Astrocyte of the hippocampus (primary cell): ENCODE measurements at regions not wholly inside any gene's neighbourhood (a gene's known extent, or its start where the extent isn't known, plus 50 kb on each side); places are given as distances from the start of the nearest gene placed in this dataset.
A peak's percentile ranks its signal among the peaks of the same experiment; 100 is the strongest.
"Not testable (repeated sequence)": the region's sequence is repeated elsewhere in the genome, so short reads cannot be mapped to it uniquely, and the experiment has no call there.

Source experiments
- DNase-seq: peaks from one replicate; pipeline ENCODE4 v3.0.0; 2011; ENCODE audit warnings: low read depth, low spot score

DNA sequence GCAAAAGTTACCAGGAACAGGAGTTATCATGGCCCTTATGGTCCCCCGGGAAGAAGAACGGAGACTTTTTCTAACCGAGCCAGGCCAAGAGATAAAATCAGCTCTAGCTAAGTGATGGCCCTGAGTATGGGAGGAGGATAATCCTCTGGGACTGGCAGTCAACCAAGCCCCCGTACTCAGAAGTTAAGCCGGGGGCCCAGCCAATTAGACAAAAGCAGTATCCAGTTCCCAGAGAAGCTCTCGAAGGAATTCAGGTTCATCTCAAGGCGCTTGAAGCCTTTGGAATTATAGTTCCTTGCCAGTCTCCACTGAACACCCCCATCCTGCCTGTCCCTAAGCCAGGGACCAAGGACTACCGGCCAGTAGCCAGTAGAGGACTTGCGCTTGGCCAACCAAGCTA is 365.3 kb upstream of the TCF4 start:
- DNase-seq = no peak

DNA sequence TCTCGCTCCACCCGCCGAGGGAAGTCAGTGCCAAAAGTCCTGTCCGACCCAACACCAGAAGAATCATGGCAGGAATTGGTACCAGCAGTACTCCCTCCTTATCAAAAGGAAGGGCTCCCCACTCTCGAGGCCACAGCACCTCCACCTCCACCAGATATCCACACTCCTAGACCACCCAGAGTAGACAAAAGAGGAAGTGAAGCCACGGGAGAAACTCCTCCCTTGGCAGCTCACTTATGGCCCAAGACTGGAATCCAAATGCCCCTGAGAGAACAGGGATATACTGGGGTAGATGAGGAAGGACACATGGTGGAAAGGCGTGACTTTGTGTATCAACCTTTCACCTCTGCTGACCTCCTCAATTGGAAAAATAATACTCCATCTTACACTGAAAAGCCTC is 363.7 kb upstream of the TCF4 start:
- DNase-seq = not testable (repeated sequence)

DNA sequence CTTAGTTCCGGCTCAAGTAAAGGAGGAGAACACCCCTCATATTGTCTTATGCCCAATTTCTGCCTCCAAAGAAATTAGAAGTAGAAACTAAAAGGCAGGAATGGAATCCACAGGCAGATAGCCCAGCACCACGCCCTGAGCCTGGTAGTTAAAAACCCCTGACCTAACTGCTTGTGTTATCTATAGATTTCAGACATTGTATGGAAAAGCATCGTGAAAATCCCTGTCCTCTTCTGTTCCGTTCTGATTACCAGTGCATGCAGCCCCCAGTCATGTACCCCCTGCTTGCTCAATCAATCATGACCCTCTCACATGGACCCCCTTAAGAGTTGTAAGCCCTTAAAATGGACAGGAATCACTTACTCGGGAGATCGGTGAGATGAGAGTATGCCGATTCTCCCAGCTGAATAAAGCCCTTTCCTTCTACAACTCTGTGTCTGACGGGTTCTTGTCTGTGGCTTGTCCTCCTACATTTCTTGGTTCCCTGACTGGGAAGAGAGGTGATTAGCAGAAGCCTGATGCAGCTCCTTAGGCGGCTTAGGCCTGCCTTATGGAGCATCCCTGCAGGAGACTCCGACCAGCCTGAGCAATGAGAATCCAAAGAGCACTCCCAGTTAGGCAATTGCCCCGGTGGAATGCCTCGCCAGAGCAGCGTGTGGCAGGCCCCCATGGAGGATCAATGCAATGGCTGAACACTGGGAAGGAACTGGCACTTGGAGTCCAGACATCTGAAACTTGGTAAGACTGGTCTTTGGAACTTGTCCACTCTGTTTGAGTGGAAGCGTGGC is 362.6 kb upstream of the TCF4 start:
- no peak for DNase-seq

DNA sequence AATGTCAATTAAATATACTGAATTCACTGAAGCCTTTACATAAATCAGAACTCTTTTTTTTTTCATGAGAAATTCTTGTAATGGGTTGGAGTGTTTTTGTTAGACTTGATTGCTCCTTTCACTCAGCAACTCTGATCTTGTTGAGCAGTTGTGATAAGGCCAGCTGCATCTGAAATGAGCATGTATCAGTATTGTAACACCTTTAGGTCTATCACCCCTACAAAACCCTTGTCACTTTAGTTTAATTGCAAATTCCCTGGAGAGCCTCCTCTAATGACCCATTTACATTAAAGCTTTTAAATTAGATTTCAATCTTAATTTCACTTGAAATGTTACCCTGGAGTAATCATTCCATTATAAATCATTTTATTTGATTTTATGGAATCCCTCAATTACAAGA is 346.8 kb upstream of the TCF4 start:
- DNase-seq = no peak

DNA sequence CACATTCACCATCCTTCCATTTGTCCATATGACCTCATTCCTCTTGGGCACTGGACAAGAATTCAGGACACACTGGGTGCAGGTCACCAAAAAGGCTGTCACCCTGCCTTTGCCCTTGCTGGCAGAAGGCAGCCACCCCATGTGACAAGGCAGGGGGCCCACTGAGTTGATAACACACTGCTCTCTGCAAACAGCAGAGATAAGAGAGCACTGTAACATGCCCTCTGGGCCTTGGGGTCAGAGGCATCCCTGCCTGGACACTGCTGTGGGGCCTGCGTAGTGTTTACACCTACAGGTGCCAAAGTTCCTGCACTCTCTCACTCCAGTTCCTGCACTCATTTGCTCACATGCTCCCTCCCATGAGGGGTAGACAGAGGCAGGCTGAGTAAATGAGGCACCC is 344.7 kb upstream of the TCF4 start:
- DNase-seq = no peak

DNA sequence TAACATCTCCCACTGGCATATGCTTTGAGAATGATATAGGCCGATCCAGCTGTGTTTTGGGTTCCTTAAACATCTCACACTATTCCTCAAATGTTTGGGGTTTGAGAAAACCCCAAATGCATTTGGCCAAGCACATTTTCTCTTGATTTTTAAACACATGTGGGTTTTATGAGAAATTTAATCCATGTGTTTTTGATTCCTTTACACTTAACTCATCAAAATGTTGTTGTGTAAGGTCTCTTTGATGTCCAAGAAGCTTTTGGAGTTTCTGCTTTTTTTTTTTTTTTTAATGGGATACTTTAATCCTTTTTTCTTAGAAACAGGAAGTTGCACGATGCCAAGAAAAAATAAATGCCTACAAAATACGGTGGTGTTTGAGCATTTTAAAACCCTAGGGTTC is 339.8 kb upstream of the TCF4 start:
- DNase-seq = peak; percentile 18

DNA sequence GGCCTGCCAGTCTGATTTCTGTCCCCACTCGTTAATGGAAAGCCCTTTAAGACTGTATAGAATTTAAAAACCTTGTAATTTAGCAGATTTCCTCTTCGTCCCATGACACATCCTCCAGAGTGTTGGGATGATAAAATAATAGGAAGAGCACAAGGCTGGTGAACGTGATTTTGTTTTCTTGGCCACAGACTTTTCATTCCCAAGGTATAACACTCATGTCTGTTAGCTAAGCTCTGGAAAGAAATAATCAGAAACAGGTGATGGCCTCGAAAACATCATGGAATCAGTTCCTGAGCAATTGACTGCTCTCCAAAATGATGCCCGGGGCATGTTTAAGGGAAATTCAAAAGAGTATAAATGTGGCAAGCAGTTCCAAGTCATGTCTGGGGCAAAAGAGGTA is 337.8 kb upstream of the TCF4 start:
- no peak for DNase-seq

DNA sequence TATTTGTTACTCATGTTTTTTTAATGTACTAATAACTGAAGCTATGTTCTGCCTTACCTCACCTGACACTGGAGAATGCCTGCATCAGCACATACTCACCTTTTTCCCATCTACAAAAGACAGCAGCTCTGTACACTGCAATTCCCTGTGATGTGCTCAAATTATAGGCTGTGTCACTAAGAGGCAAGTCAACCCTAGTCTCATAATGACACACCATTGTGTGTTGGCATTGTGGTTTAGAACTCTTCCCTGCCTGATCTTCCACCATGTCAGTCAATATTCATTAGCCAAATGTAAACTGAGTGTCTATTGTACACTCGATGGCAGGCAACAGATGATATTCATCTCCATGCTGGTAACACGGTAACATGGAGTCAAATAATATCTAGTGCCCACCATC is 332.1 kb upstream of the TCF4 start:
- DNase-seq = no peak

DNA sequence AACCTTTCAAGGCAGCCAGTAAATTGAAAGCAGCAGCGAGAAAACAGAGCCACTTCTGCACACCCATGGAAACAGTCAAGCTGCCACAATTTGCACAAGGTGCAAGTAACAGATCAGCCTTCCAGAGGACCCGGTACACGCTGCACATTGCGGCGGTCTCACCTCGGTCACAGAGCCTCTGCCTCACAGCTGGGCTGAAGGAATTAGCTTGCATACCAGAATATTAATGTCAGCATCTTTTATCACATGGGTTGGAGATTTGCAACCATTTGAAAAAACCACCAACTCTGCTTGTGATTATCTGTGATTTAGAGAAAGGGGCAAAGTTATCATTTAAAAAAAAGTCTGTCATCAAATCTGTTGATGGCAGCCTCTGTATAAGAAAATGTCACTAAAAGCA is 330.5 kb upstream of the TCF4 start:
- peak; percentile 38 for DNase-seq

DNA sequence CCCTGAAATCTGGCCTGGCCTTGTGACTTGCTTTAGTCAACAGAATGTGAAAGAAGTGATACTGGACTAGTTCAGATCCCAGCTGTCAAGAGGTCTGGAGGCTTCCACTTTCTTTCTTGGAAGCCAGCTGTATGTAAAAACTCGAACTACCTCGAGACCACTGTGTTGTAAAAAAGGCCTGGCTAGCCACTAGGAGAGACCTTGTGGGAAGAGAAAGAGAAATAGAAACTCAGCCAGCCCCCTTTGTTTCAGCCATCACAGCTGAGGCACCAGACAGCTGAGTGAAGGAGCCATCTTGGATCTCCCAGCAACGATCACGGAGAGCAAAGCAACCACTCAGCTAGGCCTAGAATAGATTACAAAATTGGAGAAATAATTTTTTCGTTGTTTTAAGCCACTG is 324.9 kb upstream of the TCF4 start:
- DNase-seq = no peak

DNA sequence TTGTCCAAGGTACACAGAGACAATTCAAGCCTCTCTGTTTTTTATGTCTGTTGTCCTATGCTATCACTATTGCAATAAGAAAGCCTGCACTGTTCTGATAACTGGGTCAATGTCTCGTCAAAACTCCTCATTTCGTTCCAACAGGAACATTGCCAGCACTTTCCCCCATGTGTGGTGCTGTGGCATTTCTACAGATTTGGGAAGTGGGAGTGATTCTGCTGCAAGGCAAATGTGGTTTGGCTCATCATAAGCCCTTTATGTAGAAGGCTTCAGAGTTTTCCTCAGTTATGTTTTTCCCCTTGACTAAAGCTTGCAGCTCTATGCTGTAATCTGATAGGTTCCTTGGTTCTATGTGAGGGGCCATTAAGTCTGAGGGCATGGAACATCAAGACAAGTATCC is 324.1 kb upstream of the TCF4 start:
- no peak for DNase-seq

DNA sequence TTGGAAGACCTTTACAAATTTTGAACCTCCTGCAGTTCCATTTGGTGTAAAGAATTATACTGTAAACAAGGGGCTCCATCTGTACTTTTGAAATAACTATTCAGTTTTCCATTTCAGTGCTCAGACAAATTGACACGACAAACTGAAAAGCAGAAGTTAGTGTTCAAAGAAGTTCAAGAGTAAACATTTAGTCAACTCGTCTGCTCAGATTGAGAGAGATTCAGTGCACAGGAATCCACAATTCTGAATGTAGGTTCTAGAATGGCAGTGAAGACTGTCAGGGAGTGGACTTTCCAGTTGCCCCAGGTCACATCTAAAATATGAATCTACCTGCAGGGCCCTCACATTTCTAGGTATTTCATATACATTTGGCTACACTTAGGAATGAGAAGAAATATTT is 322.3 kb upstream of the TCF4 start:
- no peak for DNase-seq

DNA sequence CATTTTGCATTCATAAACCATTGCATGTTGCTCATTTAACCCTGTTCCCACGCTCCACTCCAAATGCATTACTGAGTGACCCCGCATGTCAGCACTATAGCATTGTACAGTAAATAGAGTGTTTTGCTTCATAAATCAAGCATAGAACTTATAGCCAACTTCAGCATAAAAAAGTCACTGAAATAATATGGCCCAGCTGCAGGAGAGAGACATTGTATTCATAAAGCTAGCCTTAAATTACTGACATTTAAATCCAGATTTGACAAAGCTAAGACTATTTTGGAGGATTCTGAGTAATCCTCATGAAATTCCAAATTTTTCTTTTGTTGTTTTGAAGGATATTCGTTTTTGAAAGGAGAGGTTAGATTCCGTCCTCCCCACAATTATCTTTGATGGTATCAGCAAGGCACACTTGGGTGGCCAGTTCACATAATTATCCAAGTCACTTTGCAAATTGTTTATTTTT is 320.9 kb upstream of the TCF4 start:
- DNase-seq = no peak

DNA sequence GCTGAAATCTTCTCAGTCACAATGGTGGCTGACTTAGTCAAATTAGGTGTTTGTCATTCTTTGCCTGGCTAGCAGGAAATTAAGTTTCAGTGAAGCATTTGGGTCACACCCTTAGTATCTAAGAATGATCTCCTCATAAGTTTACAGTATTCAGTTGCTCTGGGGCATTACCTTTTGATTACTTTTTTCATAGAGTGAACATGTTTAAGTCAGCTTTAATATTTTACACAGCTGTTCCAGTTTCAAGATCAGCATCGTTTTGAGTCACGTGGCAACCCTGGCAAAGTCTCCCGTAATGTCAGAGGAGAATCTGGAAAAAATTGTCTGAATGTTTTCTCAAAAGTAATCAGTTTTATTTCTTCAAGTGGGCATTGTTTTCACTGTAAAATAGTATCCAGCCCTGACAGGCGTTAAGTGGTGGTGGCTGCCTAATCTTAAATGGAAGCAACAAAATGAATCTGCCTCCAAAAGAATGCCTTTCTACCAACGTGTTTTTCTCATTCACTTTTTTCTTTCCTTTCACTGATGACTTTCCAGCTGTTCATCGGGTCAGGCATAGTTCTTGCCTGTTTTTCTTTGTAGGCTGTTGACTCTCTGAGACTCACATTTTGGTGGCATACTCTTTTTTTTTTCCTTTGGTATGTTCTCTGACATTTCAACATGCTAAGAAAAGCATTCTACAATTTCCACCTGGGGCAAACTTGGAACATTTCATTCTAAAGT is 319.6 kb upstream of the TCF4 start:
- DNase-seq = peak; percentile 5

DNA sequence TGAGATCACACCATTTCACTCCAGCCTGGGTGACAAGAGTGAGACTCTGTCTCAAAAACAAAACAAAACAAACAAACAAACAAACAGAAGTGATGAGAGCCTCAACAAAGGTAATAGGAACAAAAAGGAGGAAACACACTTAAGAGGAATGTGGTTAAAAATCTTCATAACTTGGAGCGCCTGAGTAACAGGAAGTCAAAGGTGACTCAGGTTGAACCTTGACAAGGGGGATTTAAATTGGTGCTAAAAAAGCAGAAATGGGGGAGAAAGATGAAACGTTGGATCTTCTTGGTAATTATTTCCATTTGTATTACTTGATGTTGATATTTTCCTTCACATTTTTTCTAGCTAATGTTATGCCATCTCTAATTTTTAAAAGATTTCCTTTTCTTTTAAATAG is 318.5 kb upstream of the TCF4 start:
- no peak for DNase-seq

DNA sequence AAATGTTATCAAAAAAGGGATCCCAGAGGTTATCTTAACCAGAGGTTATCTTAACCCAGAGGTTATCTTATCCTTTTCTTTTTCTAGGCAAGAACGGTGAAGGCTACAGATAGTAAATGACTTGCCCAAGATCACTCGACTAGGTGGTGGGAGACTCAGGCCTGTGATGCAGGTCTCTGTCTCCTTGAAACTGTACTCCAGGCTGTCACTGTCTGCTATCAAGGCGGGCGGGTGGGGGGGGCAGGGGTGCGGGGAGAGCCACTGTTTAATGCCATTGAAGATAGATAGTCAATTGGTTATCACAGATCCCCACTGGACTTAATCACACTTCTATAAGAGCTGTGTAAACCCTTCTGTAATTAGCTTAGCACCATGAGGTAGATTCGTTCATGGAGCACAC is 315.9 kb upstream of the TCF4 start:
- no peak for DNase-seq

DNA sequence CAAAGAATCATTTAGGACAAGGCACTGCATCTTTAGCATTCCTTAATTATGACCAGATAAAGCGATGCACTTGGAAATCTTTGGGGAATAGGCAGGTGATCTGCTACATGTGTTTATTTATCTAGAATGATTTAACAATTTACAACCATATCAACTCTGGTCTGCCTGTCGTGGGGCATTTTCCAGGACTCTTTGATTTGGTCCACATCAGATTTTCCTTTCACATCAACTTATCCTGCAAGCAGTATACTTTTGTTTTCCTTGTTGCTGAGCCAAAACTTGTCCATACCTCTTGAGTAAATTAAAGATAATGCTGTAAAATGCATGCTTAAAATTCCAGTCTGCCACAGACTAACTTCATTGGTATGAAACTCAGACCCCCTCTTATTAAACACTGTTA is 312.4 kb upstream of the TCF4 start:
- DNase-seq = peak; percentile 81

DNA sequence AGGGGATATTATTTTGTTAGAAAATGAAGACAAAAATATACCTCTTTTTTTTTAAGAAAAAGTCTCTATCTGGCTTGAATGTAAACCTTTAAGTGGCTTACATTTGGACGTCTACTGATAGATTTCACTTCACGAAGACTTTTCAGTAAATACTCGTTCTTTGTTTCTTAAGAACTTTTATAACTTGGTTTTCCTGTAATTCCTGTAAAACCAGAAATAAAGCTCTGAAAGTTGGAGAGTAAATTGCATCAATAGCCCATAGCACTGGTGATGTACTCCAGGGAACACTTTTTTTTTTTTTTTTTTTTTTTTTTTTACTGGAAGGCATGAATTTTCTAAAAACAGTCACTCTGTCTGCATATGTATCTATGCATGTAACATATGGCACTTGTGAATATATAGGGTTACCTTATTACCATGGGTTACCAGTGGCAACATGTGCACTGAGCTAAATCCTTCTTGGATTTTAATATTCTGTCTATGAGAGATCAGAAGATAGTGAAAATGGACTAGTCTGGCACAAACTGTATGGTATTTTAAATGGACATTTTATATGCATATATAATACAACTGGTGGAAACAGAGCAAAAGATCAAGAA is 309.2 kb upstream of the TCF4 start:
- no peak for DNase-seq

DNA sequence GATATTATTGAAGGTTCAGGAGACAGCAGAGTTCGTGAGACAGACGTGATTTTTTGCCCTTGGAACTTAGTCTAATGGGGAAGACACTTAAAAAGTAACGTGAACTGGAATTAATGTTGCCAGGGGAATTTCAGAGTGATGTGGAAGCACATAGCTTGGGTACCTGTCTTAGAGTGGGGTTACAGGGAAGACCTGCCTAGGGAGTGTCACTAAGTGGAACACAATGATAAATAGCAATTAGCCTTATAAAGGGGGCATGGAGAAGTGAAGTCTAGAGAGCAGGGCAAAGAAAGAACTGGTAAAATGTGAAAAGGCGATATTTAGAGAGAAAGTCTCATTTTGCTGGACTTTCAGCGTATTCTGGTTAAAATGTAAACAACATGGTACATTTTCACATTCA is 306.0 kb upstream of the TCF4 start:
- no peak for DNase-seq

DNA sequence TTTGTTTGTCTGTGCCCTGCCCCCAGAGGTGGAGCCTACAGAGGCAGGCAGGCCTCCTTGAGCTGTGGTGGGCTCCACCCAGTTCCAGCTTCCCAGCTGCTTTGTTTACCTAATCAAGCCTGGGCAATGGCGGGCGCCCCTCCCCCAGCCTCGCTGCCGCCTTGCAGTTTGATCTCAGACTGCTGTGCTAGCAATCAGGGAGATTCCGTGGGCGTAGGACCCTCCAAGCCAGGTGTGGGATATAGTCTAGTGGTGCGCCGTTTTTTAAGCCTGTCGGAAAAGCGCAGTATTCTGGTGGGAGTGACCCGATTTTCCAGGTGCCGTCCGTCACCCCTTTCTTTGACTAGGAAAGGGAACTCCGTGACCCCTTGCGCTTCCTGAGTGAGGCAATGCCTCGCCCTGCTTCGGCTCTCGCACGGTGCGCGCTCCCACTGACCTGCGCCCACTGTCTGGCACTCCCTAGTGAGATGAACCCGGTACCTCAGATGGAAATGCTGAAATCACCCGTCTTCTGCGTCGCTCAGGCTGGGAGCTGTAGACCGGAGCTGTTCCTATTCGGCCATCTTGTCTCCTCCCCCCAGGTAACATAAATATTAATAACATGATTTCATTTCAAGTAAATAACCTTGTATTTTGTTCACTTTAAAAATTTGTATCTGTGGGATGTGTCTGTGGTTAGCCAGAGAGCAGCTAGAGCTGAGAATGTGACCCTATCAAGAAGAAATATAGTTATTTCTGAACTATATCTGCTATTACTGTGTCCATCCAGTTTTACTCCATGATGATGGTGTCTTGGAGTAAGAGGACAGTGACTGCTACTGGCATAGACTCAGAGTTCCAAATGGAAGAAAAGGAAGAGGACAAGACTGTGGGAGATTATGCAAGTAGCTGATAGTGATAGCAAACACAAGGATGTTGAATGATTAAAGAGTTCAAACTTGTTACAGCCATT is 305.1 kb upstream of the TCF4 start:
- not testable (repeated sequence) for DNase-seq

DNA sequence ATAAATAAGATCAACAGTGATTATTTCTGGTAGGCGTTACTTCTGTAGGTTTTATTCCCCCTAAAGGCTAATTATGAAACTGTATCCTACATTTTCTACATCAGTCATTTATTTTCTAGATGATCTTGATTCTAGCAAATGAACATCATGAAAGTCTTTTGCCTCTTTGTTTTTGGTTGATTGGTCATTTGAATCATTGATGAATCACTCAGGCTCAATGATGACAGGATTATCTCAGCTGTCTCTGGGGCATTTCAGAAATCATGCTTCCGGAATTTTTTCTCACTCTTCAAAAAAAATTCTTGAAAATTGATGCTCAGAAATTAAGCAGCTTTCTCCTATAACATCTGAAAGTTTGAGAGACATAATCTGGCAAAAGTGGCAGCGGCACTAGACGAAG is 298.9 kb upstream of the TCF4 start:
- DNase-seq = no peak

DNA sequence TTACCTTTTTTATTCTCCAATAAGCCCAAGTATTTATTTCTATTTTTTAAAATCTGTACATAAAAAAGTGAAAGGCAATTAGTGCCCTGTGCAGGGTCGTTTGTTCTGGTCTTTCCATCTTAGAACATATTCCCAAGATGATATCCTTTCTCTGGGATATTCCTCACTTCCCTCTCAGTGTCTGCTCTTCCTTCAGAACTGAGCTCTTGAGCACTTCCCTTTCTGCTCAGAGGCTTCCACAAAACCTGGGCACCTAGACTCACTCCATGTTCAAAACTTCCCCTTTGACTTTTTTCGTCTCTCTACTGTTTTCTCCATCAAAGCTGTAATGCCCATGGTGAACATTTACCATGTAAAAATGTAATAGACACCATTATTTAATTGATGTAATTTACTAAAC is 296.5 kb upstream of the TCF4 start:
- no peak for DNase-seq
